Astrocyte (in vitro differentiated cells and primary cell): ENCODE measurements at regions not wholly inside any gene's neighbourhood (a gene's known extent, or its start where the extent isn't known, plus 50 kb on each side); places are given as distances from the start of the nearest gene placed in this dataset.

Experiments used
- CTCF ChIP-seq: IDR thresholded peaks from 2 replicates; pipeline ENCODE4 v1.5.1; 2011; ENCODE audit warnings: low read depth, mild to moderate bottlenecking, inconsistent platforms, low read length, moderate library complexity; ENCODE audit not compliant: insufficient read depth
- EZH2 ChIP-seq: IDR thresholded peaks from 2 replicates; pipeline ENCODE4 v1.6.1; 2012; ENCODE audit warnings: mild to moderate bottlenecking, low read length, inconsistent platforms; ENCODE audit not compliant: insufficient read depth

GRCh38 chr9:115194216-115194615 lies 76.3 kb upstream of the TNC start:
- TF ChIP-seq CTCF (no peak), EZH2 (no peak)
